Hepatocyte (in vitro differentiated cells): ENCODE measurements at regions not wholly inside any gene's neighbourhood (a gene's known extent, or its start where the extent isn't known, plus 50 kb on each side); places are given as distances from the start of the nearest gene placed in this dataset.

ENCODE experiments used
- EZH2 ChIP-seq: fragments of 200-600 bp; sonication (generic); IDR thresholded peaks from 2 replicates; pipeline ENCODE4 v1.6.1; 2016; ENCODE audit warnings: antibody characterized with exemption, mild to moderate bottlenecking, borderline replicate concordance
- EZH2phosphoT487 ChIP-seq: fragments of 200-600 bp; sonication (generic); IDR thresholded peaks from one replicate; pipeline ENCODE4 v1.6.1; 2018; ENCODE audit warnings: antibody characterized with exemption, mild to moderate bottlenecking, low read depth, moderate library complexity; ENCODE audit not compliant: unreplicated experiment, severe bottlenecking
- TF ChIP-seq, protein P1 (sequence below): fragments of 200-600 bp; sonication (generic); IDR thresholded peaks from 2 replicates; pipeline ENCODE4 v1.5.1; 2016; ENCODE audit warnings: antibody characterized with exemption, mild to moderate bottlenecking; ENCODE audit not compliant: poor library complexity

DNA sequence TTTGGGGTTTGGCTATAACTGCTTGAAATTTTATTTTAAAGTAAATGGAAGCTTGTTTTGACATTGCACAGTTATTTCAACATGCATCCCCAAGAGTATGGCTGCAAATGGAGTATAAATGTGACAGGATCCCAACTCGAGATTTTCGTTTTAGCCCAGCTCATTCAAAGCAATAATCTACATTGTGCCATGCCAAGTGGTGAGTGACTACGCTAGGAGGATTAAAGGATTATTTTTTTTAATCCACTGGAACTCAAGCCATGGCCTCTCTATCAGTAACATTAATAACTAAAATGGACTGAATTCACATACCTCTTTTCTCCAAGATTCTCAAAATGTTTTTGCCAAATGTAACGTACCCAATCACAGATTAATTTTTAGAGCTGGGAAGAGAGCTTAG is 60.6 kb upstream of the AUTS2 start:
- TF ChIP-seq, protein P1, sequence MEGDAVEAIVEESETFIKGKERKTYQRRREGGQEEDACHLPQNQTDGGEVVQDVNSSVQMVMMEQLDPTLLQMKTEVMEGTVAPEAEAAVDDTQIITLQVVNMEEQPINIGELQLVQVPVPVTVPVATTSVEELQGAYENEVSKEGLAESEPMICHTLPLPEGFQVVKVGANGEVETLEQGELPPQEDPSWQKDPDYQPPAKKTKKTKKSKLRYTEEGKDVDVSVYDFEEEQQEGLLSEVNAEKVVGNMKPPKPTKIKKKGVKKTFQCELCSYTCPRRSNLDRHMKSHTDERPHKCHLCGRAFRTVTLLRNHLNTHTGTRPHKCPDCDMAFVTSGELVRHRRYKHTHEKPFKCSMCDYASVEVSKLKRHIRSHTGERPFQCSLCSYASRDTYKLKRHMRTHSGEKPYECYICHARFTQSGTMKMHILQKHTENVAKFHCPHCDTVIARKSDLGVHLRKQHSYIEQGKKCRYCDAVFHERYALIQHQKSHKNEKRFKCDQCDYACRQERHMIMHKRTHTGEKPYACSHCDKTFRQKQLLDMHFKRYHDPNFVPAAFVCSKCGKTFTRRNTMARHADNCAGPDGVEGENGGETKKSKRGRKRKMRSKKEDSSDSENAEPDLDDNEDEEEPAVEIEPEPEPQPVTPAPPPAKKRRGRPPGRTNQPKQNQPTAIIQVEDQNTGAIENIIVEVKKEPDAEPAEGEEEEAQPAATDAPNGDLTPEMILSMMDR: no peak
- TF ChIP-seq EZH2 (no peak), EZH2phosphoT487 (no peak)
